GM23338 (cell line): ENCODE measurements at regions not wholly inside any gene's neighbourhood (a gene's known extent, or its start where the extent isn't known, plus 50 kb on each side); places are given as distances from the start of the nearest gene placed in this dataset.

Experiments
- ATAC-seq: fragments of 200-7000 bp; cut with Tn5 transposase; 3 replicates; pipeline ENCODE4 v1.9.1; 2020
- DNase-seq: peaks from one replicate; pipeline ENCODE4 v3.0.0-alpha.2; 2015; ENCODE audit warnings: low spot score
- H2AFZ ChIP-seq: fragments of 200-600 bp; sonication (generic); 2 replicates; pipeline ENCODE4 v1.8.0; 2016; ENCODE audit warnings: antibody characterized with exemption, mild to moderate bottlenecking, moderate library complexity
- H3F3A ChIP-seq: fragments of 200-600 bp; sonication (generic); replicated peaks from 2 replicates; pipeline ENCODE4 v1.8.0; 2017; ENCODE audit warnings: antibody characterized with exemption, mixed run types, low read depth
- H3K27ac ChIP-seq: fragments of 200-600 bp; sonication (generic); 2 replicates; pipeline ENCODE4 v1.6.1; 2016; ENCODE audit warnings: low read depth
- H3K27me3 ChIP-seq: fragments of 200-600 bp; sonication (generic); 2 replicates; pipeline ENCODE4 v1.8.0; 2016; ENCODE audit warnings: mild to moderate bottlenecking, mixed run types, moderate library complexity; ENCODE audit not compliant: insufficient read depth
- H3K36me3 ChIP-seq: fragments of 200-600 bp; sonication (generic); 2 replicates; pipeline ENCODE4 v1.8.0; 2016; ENCODE audit warnings: mild to moderate bottlenecking; ENCODE audit not compliant: insufficient read depth
- H3K4me1 ChIP-seq: fragments of 200-600 bp; sonication (generic); 2 replicates; pipeline ENCODE4 v1.8.0; 2016; ENCODE audit warnings: mild to moderate bottlenecking, moderate library complexity; ENCODE audit not compliant: insufficient read depth
- H3K4me2 ChIP-seq: fragments of 200-600 bp; sonication (generic); 2 replicates; pipeline ENCODE4 v1.7.1; 2017; ENCODE audit warnings: mixed run types
- H3K4me3 ChIP-seq: fragments of 200-600 bp; sonication (generic); 2 replicates; pipeline ENCODE4 v1.6.1; 2016; ENCODE audit warnings: mixed run types
- H3K79me2 ChIP-seq: fragments of 200-600 bp; sonication (generic); replicated peaks from 2 replicates; pipeline ENCODE4 v1.8.0; 2017; ENCODE audit warnings: mild to moderate bottlenecking; ENCODE audit not compliant: insufficient read depth
- H3K9me2 ChIP-seq: fragments of 200-600 bp; sonication (generic); 2 replicates; pipeline ENCODE4 v1.8.0; 2017; ENCODE audit not compliant: insufficient read depth
- H4K20me1 ChIP-seq: fragments of 200-600 bp; sonication (generic); replicated peaks from 2 replicates; pipeline ENCODE4 v1.8.0; 2017; ENCODE audit warnings: mild to moderate bottlenecking; ENCODE audit not compliant: insufficient read depth
- H3K27ac Mint-ChIP-seq: 2 replicates; pipeline ENCODE4 v1.8.0; 2020; ENCODE audit warnings: inconsistent platforms, mild to moderate bottlenecking, moderate library complexity, mixed read lengths
- H3K27me3 Mint-ChIP-seq: 3 replicates; pipeline ENCODE4 v1.8.0; 2022; ENCODE audit warnings: low read depth, mild to moderate bottlenecking, moderate library complexity, mixed read lengths, inconsistent platforms; ENCODE audit not compliant: insufficient read depth, poor library complexity
- H3K36me3 Mint-ChIP-seq: 3 replicates; pipeline ENCODE4 v1.8.0; 2021; ENCODE audit warnings: low read depth, mild to moderate bottlenecking, inconsistent platforms, moderate library complexity, mixed read lengths
- H3K4me1 Mint-ChIP-seq: 3 replicates; pipeline ENCODE4 v1.8.0; 2020; ENCODE audit warnings: mild to moderate bottlenecking, inconsistent platforms, mixed read lengths
- H3K4me3 Mint-ChIP-seq: 3 replicates; pipeline ENCODE4 v1.8.0; 2021; ENCODE audit warnings: moderate library complexity, mild to moderate bottlenecking, inconsistent platforms, mixed read lengths
- H3K9me3 Mint-ChIP-seq: 3 replicates; pipeline ENCODE4 v1.8.0; 2020; ENCODE audit warnings: moderate library complexity, mild to moderate bottlenecking, inconsistent platforms, mixed read lengths
- CREB1 ChIP-seq: fragments of 250-450 bp; sonication (Bioruptor Pico); IDR thresholded peaks from 2 replicates; pipeline ENCODE4 v1.5.0; 2020; ENCODE audit warnings: low read depth, mild to moderate bottlenecking, moderate library complexity
- CTCF ChIP-seq, 2 experiments: fragments of 200-600 bp in 1 of 2; sonication (generic) in 1 of 2; conservative IDR thresholded peaks; 2 replicates each; pipeline versions ENCODE4 v1.5.1 to v1.6.1; 2016 to 2017; ENCODE audit warnings: antibody characterized with exemption in 2 of 2, low read depth in 2 of 2, mild to moderate bottlenecking in 2 of 2, moderate library complexity in 1 of 2
- EZH2 ChIP-seq: fragments of 200-600 bp; sonication (generic); IDR thresholded peaks from one replicate; pipeline ENCODE4 v1.8.0; 2017; ENCODE audit warnings: antibody characterized with exemption, mild to moderate bottlenecking, low read depth; ENCODE audit not compliant: unreplicated experiment
- EZH2phosphoT487 ChIP-seq: fragments of 200-600 bp; sonication (generic); IDR thresholded peaks from one replicate; pipeline ENCODE4 v1.8.1; 2018; ENCODE audit warnings: antibody characterized with exemption; ENCODE audit not compliant: unreplicated experiment
- JUNB ChIP-seq: IDR thresholded peaks from one replicate; pipeline ENCODE4 v1.6.1; 2016; ENCODE audit warnings: antibody characterized with exemption; ENCODE audit not compliant: unreplicated experiment
- NANOG ChIP-seq: IDR thresholded peaks from 2 replicates; pipeline ENCODE4 v1.6.1; 2016; ENCODE audit warnings: antibody characterized with exemption, borderline replicate concordance
- POLR2AphosphoS5 ChIP-seq: IDR thresholded peaks from 2 replicates; pipeline ENCODE4 v1.6.1; 2016; ENCODE audit warnings: antibody characterized with exemption, low read depth
- STAT1 ChIP-seq: IDR thresholded peaks from one replicate; pipeline ENCODE4 v1.6.1; 2016; ENCODE audit warnings: antibody characterized with exemption; ENCODE audit not compliant: unreplicated experiment
- ZNF114 ChIP-seq: fragments of 250-450 bp; sonication (Bioruptor Pico); IDR thresholded peaks from 2 replicates; pipeline ENCODE4 v1.5.0; 2020; ENCODE audit warnings: mild to moderate bottlenecking, moderate library complexity
- ZNF331 ChIP-seq: fragments of 250-450 bp; sonication (Bioruptor Pico); IDR thresholded peaks from 2 replicates; pipeline ENCODE4 v1.5.0; 2020; ENCODE audit warnings: low read depth, mild to moderate bottlenecking, moderate library complexity
- TF ChIP-seq, protein P1 (sequence below): IDR thresholded peaks from one replicate; pipeline ENCODE4 v1.6.1; 2018; ENCODE audit warnings: antibody characterized with exemption; ENCODE audit not compliant: unreplicated experiment
- TF ChIP-seq, protein P2 (sequence below): fragments of 250-450 bp; sonication (Bioruptor Pico); IDR thresholded peaks from 2 replicates; pipeline ENCODE4 v1.5.0; 2020; ENCODE audit warnings: mild to moderate bottlenecking, moderate library complexity
- TF ChIP-seq, protein P3 (sequence below): IDR thresholded peaks from 2 replicates; pipeline ENCODE4 v1.6.1; 2016; ENCODE audit warnings: antibody characterized with exemption

DNA sequence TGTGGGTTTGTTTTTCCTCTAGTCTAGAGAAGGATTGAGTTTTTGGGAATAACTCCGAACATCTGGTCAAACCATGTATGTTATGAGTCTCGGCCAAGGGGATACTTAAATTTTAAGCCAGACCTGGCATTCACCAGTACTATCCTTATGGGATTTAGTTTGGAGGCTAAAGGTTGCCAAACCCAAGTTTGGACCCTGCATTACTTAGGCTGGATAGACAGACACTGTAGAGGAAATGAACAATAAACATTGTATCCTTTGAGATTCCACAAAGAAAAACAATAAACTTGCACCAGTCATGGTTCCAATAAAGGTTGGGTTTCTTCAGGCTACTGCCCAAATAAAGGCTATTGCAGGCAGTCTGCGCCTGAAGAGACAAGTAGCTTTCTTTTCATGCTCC lies 296.7 kb upstream of the MEF2C start:
- Histone ChIP-seq H4K20me1 (no peaks in the 10 kb centered on the region), H3K4me3 (no peak overlapping the region), H3K4me2 (no peak overlapping the region), H3K27me3 (no peaks in the 10 kb centered on the region), H3K79me2 (no peaks in the 10 kb centered on the region), H3K27ac (no peak overlapping the region), H3K9me2 (no peaks in the 10 kb centered on the region), H3F3A (no peaks in the 10 kb centered on the region), H3K4me1 (no peaks in the 10 kb centered on the region), H3K36me3 (no peaks in the 10 kb centered on the region), H2AFZ (no peak overlapping the region)
- Mint-ChIP-seq H3K27ac (no peak overlapping the region), H3K27me3 (no peaks in the 10 kb centered on the region), H3K4me1 (no peaks in the 10 kb centered on the region), H3K36me3 (no peaks in the 10 kb centered on the region), H3K9me3 (no peaks in the 10 kb centered on the region), H3K4me3 (no peak overlapping the region)
- no peak for TF ChIP-seq NANOG
- TF ChIP-seq CTCF (conservative IDR thresholded peaks at IDR 0.05; ENCODE audit: low read depth in 2 of 2): no peak
- TF ChIP-seq EZH2: no peak
- no peak for TF ChIP-seq POLR2AphosphoS5
- TF ChIP-seq, protein P1, sequence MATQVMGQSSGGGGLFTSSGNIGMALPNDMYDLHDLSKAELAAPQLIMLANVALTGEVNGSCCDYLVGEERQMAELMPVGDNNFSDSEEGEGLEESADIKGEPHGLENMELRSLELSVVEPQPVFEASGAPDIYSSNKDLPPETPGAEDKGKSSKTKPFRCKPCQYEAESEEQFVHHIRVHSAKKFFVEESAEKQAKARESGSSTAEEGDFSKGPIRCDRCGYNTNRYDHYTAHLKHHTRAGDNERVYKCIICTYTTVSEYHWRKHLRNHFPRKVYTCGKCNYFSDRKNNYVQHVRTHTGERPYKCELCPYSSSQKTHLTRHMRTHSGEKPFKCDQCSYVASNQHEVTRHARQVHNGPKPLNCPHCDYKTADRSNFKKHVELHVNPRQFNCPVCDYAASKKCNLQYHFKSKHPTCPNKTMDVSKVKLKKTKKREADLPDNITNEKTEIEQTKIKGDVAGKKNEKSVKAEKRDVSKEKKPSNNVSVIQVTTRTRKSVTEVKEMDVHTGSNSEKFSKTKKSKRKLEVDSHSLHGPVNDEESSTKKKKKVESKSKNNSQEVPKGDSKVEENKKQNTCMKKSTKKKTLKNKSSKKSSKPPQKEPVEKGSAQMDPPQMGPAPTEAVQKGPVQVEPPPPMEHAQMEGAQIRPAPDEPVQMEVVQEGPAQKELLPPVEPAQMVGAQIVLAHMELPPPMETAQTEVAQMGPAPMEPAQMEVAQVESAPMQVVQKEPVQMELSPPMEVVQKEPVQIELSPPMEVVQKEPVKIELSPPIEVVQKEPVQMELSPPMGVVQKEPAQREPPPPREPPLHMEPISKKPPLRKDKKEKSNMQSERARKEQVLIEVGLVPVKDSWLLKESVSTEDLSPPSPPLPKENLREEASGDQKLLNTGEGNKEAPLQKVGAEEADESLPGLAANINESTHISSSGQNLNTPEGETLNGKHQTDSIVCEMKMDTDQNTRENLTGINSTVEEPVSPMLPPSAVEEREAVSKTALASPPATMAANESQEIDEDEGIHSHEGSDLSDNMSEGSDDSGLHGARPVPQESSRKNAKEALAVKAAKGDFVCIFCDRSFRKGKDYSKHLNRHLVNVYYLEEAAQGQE: no peak
- no peak for TF ChIP-seq ZNF114 (CRISPR knock-in tag)
- TF ChIP-seq, protein P2, sequence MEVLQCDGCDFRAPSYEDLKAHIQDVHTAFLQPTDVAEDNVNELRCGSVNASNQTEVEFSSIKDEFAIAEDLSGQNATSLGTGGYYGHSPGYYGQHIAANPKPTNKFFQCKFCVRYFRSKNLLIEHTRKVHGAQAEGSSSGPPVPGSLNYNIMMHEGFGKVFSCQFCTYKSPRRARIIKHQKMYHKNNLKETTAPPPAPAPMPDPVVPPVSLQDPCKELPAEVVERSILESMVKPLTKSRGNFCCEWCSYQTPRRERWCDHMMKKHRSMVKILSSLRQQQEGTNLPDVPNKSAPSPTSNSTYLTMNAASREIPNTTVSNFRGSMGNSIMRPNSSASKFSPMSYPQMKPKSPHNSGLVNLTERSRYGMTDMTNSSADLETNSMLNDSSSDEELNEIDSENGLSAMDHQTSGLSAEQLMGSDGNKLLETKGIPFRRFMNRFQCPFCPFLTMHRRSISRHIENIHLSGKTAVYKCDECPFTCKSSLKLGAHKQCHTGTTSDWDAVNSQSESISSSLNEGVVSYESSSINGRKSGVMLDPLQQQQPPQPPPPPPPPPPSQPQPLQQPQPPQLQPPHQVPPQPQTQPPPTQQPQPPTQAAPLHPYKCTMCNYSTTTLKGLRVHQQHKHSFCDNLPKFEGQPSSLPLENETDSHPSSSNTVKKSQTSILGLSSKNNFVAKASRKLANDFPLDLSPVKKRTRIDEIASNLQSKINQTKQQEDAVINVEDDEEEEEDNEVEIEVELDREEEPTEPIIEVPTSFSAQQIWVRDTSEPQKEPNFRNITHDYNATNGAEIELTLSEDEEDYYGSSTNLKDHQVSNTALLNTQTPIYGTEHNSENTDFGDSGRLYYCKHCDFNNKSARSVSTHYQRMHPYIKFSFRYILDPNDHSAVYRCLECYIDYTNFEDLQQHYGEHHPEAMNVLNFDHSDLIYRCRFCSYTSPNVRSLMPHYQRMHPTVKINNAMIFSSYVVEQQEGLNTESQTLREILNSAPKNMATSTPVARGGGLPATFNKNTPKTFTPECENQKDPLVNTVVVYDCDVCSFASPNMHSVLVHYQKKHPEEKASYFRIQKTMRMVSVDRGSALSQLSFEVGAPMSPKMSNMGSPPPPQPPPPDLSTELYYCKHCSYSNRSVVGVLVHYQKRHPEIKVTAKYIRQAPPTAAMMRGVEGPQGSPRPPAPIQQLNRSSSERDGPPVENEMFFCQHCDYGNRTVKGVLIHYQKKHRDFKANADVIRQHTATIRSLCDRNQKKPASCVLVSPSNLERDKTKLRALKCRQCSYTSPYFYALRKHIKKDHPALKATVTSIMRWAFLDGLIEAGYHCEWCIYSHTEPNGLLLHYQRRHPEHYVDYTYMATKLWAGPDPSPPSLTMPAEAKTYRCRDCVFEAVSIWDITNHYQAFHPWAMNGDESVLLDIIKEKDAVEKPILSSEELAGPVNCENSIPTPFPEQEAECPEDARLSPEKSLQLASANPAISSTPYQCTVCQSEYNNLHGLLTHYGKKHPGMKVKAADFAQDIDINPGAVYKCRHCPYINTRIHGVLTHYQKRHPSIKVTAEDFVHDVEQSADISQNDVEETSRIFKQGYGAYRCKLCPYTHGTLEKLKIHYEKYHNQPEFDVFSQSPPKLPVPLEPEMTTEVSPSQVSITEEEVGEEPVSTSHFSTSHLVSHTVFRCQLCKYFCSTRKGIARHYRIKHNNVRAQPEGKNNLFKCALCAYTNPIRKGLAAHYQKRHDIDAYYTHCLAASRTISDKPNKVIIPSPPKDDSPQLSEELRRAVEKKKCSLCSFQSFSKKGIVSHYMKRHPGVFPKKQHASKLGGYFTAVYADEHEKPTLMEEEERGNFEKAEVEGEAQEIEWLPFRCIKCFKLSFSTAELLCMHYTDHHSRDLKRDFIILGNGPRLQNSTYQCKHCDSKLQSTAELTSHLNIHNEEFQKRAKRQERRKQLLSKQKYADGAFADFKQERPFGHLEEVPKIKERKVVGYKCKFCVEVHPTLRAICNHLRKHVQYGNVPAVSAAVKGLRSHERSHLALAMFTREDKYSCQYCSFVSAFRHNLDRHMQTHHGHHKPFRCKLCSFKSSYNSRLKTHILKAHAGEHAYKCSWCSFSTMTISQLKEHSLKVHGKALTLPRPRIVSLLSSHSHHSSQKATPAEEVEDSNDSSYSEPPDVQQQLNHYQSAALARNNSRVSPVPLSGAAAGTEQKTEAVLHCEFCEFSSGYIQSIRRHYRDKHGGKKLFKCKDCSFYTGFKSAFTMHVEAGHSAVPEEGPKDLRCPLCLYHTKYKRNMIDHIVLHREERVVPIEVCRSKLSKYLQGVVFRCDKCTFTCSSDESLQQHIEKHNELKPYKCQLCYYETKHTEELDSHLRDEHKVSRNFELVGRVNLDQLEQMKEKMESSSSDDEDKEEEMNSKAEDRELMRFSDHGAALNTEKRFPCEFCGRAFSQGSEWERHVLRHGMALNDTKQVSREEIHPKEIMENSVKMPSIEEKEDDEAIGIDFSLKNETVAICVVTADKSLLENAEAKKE (CRISPR knock-in tag): no peak
- no peak for TF ChIP-seq EZH2phosphoT487
- no peak for TF ChIP-seq STAT1
- TF ChIP-seq, protein P3, sequence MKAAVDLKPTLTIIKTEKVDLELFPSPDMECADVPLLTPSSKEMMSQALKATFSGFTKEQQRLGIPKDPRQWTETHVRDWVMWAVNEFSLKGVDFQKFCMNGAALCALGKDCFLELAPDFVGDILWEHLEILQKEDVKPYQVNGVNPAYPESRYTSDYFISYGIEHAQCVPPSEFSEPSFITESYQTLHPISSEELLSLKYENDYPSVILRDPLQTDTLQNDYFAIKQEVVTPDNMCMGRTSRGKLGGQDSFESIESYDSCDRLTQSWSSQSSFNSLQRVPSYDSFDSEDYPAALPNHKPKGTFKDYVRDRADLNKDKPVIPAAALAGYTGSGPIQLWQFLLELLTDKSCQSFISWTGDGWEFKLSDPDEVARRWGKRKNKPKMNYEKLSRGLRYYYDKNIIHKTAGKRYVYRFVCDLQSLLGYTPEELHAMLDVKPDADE: no peak
- TF ChIP-seq JUNB: no peak
- no peak for TF ChIP-seq CREB1 (CRISPR knock-in tag)
- no peak for TF ChIP-seq ZNF331
- ATAC-seq: no peak
- no peak for DNase-seq
